ENCODE measurements at regions not wholly inside any gene's neighbourhood (a gene's known extent, or its start where the extent isn't known, plus 50 kb on each side); places are given as distances from the start of the nearest gene placed in this dataset.
"Not testable (repeated sequence)": the region's sequence is repeated elsewhere in the genome, so short reads cannot be mapped to it uniquely, and the experiment has no call there.

DNA sequence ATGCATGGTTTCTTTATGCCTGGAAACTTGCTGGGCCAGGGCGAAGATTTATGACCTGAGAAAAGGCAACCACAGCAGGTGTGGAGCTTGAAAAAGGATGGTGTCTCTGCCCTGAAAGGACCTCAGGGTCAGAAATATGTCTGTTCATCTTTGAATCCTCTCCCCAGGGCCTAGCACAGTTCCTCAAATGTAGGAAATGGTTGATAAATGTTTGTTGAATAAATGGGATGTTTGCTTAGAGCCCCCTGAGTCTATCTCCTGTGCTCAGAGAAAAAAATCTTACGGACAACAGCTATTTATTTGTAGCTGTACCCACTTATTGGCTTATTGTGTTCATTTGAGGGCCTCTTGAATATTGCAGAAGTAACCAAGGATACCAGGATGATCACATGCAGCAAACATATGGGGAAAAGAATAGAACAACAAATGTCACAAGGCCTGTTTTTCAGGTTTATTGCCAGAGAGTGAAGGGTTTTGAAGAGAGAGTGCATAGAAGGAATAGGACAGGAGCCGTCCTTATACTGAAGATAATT lies 114.5 kb downstream of the KLF5 start:
- no peak for DNase-seq (ENCODE audit: low read depth, low spot score)

DNA sequence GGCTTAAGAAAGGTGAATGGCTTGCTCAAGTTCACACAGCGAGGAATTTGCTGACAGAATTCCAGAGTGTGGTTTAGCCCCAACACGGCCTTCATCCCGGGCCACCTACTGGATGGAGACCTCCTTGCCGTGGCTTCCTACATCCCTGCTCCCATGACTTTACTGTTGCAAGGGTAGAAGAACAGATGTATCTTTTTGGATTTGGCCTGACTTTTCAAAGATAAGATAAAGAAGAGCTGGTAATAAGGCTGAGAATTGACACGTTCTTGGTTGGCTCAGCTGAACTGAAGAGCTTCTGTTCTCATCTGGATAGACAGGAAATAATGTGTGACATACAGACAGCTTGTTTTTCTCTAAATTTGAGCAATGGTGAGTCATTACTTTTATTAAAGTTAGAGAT lies 113.1 kb downstream of the KLF5 start:
- DNase-seq (ENCODE audit: low read depth, low spot score) = no peak

GRCh38 chr13:73171271-73171682 lies 112.5 kb downstream of the KLF5 start:
- DNase-seq (ENCODE audit: low read depth, low spot score) = no peak

GRCh38 chr13:73169971-73170370 lies 111.2 kb downstream of the KLF5 start:
- DNase-seq (ENCODE audit: low read depth, low spot score) = peak; percentile 23

DNA sequence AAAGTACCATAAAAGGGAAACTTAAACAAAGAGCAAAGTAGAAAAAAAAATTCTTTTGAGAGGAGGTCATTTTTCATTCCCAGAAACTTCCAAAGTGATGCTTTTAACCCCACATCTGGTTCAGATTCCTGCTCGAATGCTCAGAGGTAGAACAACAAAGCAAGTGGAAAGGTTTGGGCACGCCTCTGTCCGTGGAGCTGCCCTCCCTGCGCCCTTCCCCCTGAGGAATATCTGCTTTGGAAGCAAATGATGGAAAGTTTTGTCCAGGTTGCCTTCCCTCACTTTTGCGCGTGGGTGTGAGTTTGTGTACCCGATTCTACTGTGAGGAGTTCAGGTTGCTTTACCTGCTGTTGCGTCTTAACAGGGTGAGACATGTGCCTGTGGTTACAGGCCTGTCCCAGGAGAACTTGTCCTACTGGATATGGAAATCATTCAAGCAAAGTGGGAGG lies 110.2 kb downstream of the KLF5 start:
- no peak for DNase-seq (ENCODE audit: low read depth, low spot score)

DNA sequence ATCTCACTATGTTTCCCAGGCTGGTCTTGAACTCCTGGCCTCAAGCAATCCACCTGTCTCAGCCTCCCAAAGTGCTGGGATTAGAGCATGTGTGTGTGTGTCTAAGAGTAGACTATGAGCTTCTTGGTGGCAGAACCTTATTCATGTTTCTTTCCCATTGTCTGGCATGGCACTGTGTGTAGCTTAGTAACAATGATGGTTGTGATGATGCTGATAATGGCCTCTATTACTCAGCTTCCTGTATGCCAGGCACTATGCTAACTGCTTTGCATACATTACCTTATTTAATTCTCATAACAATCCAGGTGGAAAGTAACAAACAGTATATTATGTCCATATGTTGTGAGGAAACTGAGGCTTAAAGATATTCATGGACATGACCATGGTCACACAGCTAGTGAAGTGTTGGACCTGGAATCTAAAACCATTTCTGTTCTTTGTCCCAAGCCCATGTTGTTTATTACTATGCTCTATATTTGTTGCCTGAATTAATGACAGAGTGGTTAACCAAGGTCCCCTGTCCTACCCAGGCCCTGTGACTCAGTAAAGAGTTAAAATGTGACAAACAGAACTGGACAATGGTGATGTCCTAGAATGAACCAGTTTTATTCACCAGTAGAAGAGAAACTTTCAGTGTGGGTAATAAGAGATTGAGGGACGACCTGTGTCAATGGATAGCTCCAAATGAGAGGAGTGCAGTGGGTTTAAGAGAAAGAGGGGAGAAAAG lies 109.6 kb downstream of the KLF5 start:
- no peak for DNase-seq (ENCODE audit: low read depth, low spot score)

DNA sequence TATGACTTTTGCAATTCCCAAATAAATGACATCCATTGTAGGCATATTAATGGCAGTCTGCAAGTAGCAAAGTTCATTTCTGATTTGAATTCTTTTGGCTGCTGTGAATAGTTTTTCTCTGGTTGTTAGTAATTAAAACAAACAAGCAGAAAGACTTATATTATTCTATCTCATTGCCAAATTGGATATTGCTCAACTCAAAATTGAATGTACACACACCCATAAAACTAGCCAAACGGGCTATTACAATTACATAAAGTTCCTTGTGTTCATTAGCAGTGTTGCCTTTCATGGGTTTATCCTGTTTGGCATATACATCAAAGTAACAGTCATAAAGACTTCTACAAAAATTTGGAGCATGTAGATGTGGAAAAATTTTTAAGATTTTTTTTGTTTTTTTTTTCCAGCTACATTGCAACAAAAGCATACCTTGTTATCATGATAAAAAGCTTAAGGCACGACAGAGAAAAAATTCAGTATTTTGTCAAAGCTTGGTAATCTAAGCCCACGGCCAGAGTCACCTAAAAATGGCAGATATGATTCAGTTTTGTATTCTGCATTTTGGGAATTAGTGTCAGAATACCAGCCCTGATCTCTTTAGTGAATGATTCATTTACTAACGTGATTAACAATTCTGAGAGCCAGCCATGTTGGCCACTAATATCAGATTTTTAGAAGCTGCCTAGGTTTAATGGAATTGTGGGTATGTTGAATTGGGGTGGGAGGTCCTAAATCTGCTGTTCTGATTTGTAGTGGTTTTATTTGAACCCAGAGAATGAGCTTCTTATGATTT lies 108.4 kb downstream of the KLF5 start:
- no peak for DNase-seq (ENCODE audit: low read depth, low spot score)

- DNase-seq (ENCODE audit: low read depth, low spot score) = no peak
Observed at GRCh38 chr13:73166204-73166603, 107.4 kb downstream of the KLF5 start.

DNA sequence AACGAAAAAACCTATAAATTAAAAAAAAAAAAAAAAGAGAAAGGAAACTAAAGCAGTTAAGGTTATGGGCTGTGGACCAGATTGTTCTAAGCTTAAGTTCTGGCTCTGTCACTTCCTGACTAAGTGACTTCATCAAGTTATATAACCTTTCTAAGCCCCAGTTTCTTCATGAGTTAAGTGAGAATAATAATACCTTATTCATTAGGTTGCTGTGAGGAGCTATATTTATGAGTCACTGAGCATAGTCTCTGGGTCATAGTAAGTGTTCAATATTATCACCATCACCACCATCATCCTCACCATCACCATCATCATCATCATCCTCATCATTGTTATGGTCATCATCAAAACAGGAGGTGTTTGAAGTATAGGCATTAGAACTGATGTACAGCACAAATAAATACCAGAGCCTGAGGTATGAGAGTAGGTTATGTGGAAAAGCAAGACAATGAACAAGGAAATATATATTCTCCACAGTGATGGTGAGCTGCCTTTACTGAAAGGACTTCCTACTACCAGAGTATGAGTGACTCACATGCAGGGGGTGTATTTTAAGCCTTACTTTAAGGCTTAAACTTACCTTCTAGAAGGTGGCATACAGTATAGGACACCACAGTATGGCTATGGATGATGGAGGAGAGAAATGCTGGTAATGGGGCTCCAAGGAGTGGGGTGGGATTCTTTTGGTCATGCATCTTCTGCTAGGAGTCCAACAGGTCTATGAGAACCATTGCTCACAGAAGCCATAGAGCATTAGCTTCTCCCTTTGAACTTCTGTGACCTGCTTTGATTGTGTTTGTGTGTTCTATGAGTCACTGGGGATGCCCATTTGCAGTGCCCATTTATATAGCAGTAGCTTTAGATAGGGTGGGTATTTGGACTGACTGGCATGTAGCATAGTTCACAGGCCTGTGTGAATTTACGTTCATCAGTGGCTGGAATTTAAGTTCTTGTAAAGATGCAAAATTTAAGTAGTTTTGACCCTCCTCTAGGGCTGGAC lies 104.4 kb downstream of the KLF5 start:
- no peak for DNase-seq (ENCODE audit: low read depth, low spot score)

DNA sequence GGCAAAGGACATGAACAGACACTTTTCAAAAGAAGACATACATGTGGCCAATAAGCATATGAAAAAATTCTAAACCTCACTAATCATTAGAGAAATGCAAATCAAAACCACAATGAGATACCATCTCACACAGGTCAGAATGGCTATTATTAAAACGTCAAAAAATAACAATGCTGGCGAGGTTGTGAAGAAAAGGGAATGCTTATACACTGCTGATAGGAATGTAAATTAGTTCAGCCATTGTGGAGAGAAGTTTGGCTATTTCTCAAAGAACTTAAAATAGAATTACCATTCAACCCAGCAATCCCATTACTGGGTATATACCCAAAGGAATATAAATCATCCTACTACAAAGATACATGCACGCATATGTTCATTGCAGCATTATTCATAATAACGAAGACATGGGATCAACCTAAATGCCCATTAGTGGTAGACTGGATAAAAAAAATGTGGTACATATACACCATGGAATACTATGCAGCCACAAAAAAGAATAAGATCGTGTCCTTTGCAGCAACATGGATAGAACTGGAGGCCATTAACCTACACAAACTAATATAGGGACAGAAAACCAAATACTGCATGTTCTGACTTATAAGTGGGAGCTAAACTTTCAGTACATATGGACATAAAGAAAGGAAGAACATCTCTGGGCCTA lies 101.7 kb downstream of the KLF5 start:
- DNase-seq (ENCODE audit: low read depth, low spot score) = not testable (repeated sequence)

GRCh38 chr13:73158851-73159250 lies 100.0 kb downstream of the KLF5 start:
- no peak for DNase-seq (ENCODE audit: low read depth, low spot score)

DNA sequence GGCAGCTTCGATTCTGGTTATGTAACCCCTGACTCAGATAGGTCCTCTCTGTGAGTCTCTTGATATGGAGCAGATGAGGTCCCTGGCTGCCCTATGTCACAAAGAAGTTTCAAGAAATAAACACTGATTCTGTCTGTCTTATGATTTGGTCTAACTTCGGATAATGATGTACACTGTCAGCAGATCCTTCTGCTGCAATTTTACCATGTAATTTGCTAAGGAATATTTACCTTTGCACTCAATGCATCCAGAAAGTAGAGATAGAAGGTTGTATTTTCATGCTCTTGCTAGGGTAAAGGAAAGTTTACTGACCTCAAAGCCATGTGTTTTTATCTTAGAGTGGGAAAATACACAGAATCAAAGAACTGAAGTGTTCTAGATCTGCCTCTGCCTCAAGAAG lies 98.2 kb downstream of the KLF5 start:
- no peak for DNase-seq (ENCODE audit: low read depth, low spot score)

DNA sequence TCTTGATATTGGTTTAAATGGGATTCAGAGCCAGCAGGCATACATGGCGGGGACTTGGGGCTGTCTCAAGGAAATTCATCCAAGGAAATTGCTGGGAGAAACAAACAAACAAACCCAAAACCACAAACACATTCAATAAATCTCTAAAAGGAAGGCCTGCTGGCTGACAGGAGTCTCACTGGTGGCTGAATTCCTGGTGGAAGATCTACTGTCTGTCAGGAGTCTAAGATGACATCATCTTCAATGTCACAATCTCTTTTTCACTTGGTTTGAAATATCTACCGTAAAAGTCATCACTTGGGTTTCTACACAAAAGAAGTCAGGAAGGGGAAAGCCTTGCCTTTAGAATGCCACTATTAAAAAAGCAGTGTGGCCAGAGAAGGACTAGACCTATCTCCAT lies 87.9 kb downstream of the KLF5 start:
- DNase-seq (ENCODE audit: low read depth, low spot score) = no peak

DNA sequence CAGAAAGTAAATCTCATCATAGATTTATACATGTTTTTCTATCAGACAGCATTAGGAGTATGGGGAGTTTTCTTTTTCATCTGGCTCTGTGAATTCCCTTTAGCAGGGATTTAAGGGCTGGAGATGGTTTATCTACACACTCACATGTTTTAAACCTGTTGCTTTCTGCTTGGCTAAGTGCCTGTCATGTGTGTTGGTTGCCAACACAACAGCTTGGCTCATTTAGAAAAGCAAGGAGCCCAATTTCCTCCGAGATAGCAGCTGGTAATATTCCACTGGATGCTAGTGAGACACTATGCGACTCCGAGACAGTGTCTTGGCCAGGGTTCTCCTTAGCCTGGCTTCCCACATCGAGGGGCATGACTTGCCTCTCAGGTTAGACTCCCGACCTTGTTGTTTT lies 83.3 kb downstream of the KLF5 start:
- DNase-seq (ENCODE audit: low read depth, low spot score) = no peak

GRCh38 chr13:73141292-73141771 lies 82.5 kb downstream of the KLF5 start:
- no peak for DNase-seq (ENCODE audit: low read depth, low spot score)

DNA sequence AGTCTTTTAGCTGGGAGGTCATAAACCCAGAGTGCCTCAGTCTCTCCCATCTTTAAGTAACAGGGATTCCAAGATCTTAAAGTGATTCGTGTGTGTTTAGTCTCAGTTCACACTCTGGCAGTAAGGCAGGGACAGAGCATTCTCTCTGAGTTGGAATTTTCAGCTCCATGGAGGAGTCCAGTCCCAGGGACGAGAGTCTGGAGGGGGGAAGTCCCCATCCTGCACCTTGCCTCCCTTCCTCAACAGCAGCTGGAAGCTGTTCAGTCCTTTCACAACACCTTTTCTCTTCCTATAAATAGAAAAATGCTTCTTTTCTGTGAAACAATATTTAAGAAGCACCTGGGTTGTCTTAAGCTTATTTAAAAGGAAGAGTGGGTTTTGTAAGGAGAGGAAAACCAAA lies 82.0 kb downstream of the KLF5 start:
- DNase-seq (ENCODE audit: low read depth, low spot score) = no peak

GRCh38 chr13:73138638-73139491 lies 80.1 kb downstream of the KLF5 start:
- DNase-seq (ENCODE audit: low read depth, low spot score) = no peak

- no peak for DNase-seq (ENCODE audit: low read depth, low spot score)
Observed at GRCh38 chr13:73138276-73138637, 79.5 kb downstream of the KLF5 start.

GRCh38 chr13:73136776-73137175 lies 78.0 kb downstream of the KLF5 start:
- DNase-seq (ENCODE audit: low read depth, low spot score) = no peak

DNA sequence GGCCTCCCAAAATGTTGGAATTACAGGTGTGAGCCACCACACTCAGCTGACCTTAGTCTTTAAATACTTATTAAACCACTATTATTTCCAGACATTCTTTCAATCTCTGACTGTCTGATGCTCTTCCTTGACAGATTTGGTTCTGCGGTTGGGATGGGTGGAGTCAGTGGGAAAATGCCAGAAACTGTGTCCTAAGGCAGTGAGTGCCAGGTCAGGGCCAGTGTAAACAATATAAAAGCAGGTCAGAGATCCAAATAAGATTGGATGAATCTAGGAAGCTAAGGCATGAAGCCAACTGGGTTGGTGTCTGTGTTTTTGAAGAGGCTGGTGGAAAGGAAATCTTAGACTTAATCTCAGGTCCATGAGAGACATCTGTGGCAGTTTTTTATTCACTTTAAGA lies 74.7 kb downstream of the KLF5 start:
- no peak for DNase-seq (ENCODE audit: low read depth, low spot score)
